Fibroblast of pulmonary artery (primary cell): ENCODE measurements at regions not wholly inside any gene's neighbourhood (a gene's known extent, or its start where the extent isn't known, plus 50 kb on each side); places are given as distances from the start of the nearest gene placed in this dataset.

ENCODE experiments used
- DNase-seq: peaks from one replicate; pipeline ENCODE4 v3.0.0-alpha.2; 2010; ENCODE audit warnings: low read depth
- H3K4me3 ChIP-seq: replicated peaks from 2 replicates; pipeline ENCODE4 v1.5.1; 2011; ENCODE audit warnings: low read depth, mild to moderate bottlenecking, control low read depth, low read length, moderate library complexity
- TF ChIP-seq, protein P1 (sequence below): IDR thresholded peaks from 2 replicates; pipeline ENCODE4 v1.5.1; 2011; ENCODE audit warnings: mild to moderate bottlenecking, control low read depth, low read length, inconsistent platforms; ENCODE audit errors: missing control alignments

DNA sequence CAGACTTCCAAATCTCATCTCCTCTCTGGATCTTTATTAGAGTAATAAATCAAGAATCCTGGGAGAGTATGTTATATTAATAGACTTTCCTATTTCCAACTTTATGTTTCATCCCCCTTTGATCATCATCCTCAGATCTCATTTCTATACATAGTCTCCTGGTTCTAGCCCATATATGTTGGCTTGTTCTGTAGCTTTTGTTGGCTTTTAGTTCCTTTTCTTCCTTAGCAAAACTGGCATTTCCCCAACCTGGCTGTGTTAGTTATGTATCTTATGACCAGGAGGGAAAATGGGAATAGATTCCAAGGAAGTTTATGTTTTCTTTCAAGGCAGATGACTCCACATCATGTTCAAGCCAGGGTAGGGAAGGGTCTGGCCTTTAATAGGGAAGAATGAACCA lies 2464.5 kb downstream of the PCDH9 start:
- DNase-seq, result no peak
- TF ChIP-seq, protein P1, sequence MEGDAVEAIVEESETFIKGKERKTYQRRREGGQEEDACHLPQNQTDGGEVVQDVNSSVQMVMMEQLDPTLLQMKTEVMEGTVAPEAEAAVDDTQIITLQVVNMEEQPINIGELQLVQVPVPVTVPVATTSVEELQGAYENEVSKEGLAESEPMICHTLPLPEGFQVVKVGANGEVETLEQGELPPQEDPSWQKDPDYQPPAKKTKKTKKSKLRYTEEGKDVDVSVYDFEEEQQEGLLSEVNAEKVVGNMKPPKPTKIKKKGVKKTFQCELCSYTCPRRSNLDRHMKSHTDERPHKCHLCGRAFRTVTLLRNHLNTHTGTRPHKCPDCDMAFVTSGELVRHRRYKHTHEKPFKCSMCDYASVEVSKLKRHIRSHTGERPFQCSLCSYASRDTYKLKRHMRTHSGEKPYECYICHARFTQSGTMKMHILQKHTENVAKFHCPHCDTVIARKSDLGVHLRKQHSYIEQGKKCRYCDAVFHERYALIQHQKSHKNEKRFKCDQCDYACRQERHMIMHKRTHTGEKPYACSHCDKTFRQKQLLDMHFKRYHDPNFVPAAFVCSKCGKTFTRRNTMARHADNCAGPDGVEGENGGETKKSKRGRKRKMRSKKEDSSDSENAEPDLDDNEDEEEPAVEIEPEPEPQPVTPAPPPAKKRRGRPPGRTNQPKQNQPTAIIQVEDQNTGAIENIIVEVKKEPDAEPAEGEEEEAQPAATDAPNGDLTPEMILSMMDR, result no peak
- no peak overlapping the region for H3K4me3 ChIP-seq

DNA sequence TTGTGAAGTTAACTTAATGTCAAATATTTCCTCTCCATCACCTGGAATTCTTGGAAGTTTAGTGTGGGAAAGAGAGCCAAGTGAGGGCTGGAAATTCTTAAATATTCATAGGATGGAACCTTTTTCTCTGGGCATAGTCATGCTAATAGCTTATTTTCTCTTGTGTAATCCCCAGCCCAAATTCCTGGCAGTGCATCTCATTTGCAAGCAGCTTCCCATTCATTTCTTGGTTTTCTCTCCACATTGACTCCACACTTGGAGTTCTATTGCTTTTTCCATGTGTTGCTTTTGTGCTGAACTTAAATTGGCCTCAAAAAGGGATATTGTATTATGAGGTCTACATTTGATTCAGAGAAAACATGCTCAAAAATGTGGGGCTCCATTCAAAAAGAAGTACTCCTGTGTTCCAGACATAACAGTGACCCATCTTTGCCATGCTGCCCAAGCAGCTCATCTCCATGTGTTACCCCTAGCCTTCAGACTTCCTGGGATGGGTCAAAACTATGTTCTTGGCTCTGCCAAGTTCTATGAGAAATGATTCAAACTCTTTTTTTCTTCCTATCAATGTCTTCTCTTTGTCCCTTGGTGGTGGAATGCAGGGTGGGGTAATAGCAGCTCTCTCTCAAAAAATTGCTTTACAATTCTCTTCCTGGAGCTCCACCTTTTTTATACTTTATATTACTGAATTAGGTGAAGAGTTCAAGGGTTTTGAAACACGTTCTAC lies 2471.5 kb downstream of the PCDH9 start:
- H3K4me3 ChIP-seq, result no peak overlapping the region
- DNase-seq, result peak; percentile 36
- TF ChIP-seq, protein P1, result no peak

DNA sequence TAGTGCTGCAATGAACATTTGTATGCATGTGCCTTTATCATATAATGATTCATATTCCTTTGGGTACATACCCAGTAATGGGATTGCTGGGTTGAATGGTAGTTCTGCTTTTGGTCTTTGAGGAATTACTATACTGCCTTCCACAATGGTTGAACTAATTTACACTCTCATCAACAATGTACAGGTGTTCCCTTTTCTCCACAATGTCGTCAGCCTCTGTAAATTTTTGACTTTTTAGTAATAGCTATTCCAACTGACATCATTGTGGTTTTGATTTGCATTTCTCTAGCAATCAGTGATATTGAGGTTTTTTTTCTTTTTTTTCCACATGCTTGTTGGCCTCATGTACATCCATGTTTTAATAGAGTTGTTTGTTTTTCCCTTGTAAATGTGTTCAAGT lies 2473.5 kb downstream of the PCDH9 start:
- DNase-seq, result no peak

DNA sequence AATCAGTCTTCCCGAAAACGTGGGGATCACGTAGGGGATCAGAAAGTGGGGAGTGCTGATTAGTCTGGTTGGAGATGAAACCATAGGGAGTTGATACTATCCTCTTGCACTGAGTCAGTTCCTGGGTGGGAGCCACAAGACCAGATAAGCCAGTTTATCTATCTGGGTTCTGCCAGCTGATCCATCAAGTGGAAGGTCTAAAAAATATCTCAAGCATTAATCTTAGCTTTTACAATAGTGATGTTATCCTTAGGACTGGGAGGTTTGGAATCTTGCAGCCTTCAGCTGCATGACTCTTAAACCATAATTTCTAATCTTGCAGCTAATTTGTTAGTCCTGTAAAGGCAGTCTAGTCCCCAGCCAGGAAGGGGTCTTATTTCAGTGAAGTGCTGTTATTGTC lies 2474.2 kb downstream of the PCDH9 start:
- TF ChIP-seq, protein P1, result no peak
- DNase-seq, result peak; percentile 27
- H3K4me3 ChIP-seq, result no peak overlapping the region

More for the DNA sequence above, 2473.5 kb downstream of the PCDH9 start:
- H3K4me3 ChIP-seq, result no peak overlapping the region
- TF ChIP-seq, protein P1, result no peak

DNA sequence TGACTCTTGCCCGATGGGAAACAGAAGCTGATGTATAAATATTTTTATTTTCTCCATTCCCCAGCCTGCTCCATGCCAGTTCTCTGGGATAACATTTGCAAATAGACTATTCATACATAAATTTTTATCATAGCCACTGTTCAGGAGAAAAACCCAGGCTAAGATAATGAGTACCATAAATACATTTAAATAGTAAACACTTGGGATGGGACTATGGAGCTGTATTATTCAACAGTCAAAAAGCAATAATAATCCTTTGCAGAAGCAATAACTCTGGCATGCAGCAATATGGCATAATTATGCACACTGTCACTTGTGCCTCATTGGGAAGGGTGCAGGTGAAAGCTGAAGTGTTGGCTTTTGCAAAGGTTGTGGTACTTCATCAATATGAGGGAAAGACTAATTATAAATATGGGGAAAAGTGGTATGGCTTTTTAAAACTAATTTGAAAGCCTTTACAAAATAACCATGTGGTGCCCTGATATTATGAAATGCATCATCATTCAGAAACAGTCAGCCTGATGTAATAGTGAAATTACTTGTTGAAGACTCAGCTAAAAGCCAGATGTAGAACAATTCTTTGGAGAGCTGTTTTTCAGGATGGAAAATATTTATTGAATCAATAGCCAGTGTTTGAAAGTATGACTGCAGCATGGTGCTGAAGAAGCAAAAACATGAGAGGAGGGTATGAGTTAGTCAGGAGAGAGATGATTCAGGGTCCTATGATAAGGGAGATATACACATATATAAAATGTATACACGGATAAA lies 2476.7 kb downstream of the PCDH9 start:
- DNase-seq, result peak; percentile 24
- TF ChIP-seq, protein P1, result no peak
- H3K4me3 ChIP-seq, result no peak overlapping the region

DNA sequence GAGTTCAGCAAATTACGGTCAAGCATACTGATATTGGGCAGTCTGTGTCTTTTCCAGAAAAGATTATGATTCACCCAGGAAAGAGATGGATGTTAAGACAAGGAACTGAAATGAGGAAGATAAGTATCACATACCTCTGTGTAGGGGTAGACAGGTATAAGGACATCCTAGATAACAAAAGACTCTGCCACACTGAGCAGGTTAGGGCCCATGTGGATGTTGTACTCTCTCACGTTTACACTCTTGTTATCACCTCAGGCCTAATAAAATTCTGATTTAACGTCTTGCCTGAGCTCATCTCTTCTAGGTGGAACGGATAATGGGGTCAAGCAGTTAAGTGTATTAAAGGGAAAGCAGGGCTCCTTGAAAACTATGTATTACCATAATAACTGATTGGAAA lies 2480.8 kb downstream of the PCDH9 start:
- H3K4me3 ChIP-seq, result no peak overlapping the region
- DNase-seq, result no peak
- TF ChIP-seq, protein P1, result no peak
